Cardiac muscle cell (in vitro differentiated cells and primary cell): ENCODE measurements at regions not wholly inside any gene's neighbourhood (a gene's known extent, or its start where the extent isn't known, plus 50 kb on each side); places are given as distances from the start of the nearest gene placed in this dataset.

Source experiments
- DNase-seq, 2 donors: peaks; one replicate each; pipeline versions ENCODE4 v3.0.0 to v3.0.0-alpha.2; 2010 to 2017; ENCODE audit warnings: low read depth in 1 of 2, low spot score in 1 of 2
- H3K27ac ChIP-seq: fragments of 200-600 bp; sonication (generic); 2 replicates; pipeline ENCODE4 v1.5.1; 2016
- H3K27me3 ChIP-seq: fragments of 200-600 bp; sonication (generic); 2 replicates; pipeline ENCODE4 v1.6.0; 2016; ENCODE audit warnings: control low read depth
- H3K36me3 ChIP-seq: fragments of 200-600 bp; sonication (generic); 2 replicates; pipeline ENCODE4 v1.5.1; 2016; ENCODE audit warnings: control low read depth
- H3K4me1 ChIP-seq: fragments of 200-600 bp; sonication (generic); 2 replicates; pipeline ENCODE4 v1.8.1; 2017; ENCODE audit warnings: low read depth, mild to moderate bottlenecking, mixed run types
- H3K4me3 ChIP-seq: fragments of 200-600 bp; sonication (generic); 2 replicates; pipeline ENCODE4 v1.5.1; 2016; ENCODE audit warnings: mild to moderate bottlenecking
- H3K9me3 ChIP-seq: fragments of 200-600 bp; sonication (generic); 2 replicates; pipeline ENCODE4 v1.5.1; 2017; ENCODE audit warnings: low read depth, mild to moderate bottlenecking, control low read depth
- TF ChIP-seq, protein P1 (sequence below): IDR thresholded peaks from 2 replicates; pipeline ENCODE4 v1.5.1; 2012; ENCODE audit warnings: low read depth, mild to moderate bottlenecking, low read length

DNA sequence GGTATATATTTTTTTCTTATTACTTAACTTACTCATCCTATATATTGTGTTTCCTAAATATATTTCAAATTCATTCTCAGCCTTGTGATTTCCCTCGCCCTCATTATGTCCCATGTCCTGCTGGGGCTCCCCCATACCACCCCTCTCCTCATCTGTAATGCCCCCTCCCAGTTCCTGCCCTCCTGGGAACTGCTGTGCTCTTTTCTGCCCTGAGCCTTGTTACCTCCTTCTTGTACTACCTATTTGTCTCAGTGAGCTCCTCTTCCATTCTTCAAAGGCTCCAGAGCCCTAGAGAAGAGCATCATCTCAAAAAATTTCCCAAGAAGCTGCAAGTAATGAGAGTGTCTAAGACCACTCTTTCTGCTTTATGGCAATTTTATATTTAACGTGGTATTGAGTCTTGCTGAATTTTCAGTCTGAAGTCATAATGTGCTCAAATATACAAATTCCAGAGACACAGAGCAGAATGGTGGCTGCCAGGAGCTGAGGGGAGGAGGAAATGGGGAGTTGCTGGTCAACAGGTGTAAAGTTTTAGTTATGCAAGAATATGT lies 66.5 kb upstream of the TOP3B start:
- Histone ChIP-seq H3K27me3 (peaks cover 52% of the 10 kb centered on the region), H3K4me3 (no peak overlapping the region), H3K4me1 (no peaks in the 10 kb centered on the region), H3K36me3 (no peaks in the 10 kb centered on the region), H3K9me3 (no peaks in the 10 kb centered on the region), H3K27ac (no peak overlapping the region)
- TF ChIP-seq, protein P1, sequence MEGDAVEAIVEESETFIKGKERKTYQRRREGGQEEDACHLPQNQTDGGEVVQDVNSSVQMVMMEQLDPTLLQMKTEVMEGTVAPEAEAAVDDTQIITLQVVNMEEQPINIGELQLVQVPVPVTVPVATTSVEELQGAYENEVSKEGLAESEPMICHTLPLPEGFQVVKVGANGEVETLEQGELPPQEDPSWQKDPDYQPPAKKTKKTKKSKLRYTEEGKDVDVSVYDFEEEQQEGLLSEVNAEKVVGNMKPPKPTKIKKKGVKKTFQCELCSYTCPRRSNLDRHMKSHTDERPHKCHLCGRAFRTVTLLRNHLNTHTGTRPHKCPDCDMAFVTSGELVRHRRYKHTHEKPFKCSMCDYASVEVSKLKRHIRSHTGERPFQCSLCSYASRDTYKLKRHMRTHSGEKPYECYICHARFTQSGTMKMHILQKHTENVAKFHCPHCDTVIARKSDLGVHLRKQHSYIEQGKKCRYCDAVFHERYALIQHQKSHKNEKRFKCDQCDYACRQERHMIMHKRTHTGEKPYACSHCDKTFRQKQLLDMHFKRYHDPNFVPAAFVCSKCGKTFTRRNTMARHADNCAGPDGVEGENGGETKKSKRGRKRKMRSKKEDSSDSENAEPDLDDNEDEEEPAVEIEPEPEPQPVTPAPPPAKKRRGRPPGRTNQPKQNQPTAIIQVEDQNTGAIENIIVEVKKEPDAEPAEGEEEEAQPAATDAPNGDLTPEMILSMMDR: no peak
- no peak for DNase-seq

DNA sequence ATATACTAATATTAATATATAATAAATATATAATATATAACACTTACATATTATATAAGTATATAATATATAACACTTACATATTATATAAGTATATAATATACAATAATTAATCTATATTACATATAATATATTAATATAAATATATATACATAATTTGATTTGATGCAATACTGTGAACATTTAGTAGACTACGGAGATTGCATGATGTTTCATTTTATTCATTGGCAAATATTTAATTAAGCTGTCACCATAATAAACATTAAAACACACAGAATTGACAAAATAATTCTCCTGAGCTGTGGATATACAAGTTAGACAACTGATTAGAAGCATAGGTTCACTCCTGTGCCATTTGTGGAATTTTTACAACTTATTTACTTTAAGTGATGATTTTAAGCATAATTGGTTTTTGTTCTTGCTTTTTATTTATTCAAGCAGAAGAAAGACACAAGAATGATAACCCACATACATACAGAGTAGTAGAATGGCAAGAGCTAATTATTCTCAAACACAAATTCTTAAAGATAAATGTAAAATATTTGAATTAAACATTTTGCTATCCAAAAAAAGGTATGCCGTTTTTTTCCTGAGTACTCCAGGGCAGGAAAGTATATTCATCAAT lies 65.8 kb upstream of the TOP3B start:
- H3K27ac ChIP-seq: no peak overlapping the region
- no peak overlapping the region for H3K4me3 ChIP-seq
- no peaks in the 10 kb centered on the region for H3K9me3 ChIP-seq
- H3K27me3 ChIP-seq: peaks cover 57% of the 10 kb centered on the region
- DNase-seq: no peak
- H3K36me3 ChIP-seq: no peaks in the 10 kb centered on the region
- H3K4me1 ChIP-seq: no peaks in the 10 kb centered on the region
- TF ChIP-seq, protein P1: no peak

DNA sequence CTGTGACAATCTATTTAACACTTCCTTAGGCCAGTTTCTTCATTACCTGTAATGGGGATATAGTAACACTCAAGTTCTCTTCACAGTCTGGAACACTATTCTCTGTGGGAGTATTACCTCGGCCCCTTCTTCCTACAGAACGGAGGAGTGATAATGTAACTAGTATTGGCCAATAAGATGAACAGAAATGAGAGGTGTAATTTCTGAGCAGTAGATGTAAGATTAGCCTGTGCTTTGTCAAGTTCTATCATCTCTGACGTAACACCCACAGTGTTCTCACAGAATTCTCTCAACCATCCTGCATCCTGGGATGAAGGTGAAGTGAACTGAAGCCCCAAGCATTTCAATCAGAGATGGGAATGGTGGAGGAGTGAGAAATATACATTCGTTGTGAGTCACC lies 65.2 kb upstream of the TOP3B start:
- TF ChIP-seq, protein P1: no peak
- H3K9me3 ChIP-seq: no peaks in the 10 kb centered on the region
- H3K4me3 ChIP-seq: no peak overlapping the region
- H3K4me1 ChIP-seq: no peaks in the 10 kb centered on the region
- H3K36me3 ChIP-seq: no peaks in the 10 kb centered on the region
- DNase-seq: no peak
- no peak overlapping the region for H3K27ac ChIP-seq
- peaks cover 61% of the 10 kb centered on the region for H3K27me3 ChIP-seq

DNA sequence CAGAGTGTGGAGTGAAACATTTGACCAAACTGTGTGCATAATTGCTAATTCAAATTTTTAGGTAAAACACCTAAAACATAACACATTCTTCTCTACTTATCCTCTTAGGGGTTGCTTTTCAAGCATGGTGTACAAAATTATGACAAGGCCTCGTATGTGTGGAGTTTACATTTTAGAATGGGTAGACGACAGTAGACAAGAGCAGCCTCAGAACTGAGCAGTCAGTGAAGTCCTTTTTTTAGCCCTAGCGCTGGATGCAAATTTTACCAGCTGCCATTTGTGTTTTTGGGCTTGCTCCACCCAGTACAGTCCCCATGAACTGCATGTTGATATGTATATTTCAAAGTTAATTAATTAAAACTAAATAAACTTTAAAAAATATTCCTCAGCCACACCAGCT lies 64.7 kb upstream of the TOP3B start:
- H3K4me3 ChIP-seq: no peak overlapping the region
- DNase-seq: no peak
- TF ChIP-seq, protein P1: no peak

GRCh38 chr22:22046370-22046769 lies 63.8 kb upstream of the TOP3B start:
- H3K4me3 ChIP-seq: no peak overlapping the region
- no peaks in the 10 kb centered on the region for H3K36me3 ChIP-seq
- H3K9me3 ChIP-seq: no peaks in the 10 kb centered on the region
- TF ChIP-seq, protein P1: no peak
- H3K4me1 ChIP-seq: no peaks in the 10 kb centered on the region
- H3K27ac ChIP-seq: no peak overlapping the region
- H3K27me3 ChIP-seq: peaks cover 69% of the 10 kb centered on the region
- no peak for DNase-seq

More for the DNA sequence above, 64.7 kb upstream of the TOP3B start:
- peaks cover 64% of the 10 kb centered on the region for H3K27me3 ChIP-seq
- no peaks in the 10 kb centered on the region for H3K4me1 ChIP-seq
- no peaks in the 10 kb centered on the region for H3K9me3 ChIP-seq
- no peak overlapping the region for H3K27ac ChIP-seq
- H3K36me3 ChIP-seq: no peaks in the 10 kb centered on the region
